ENCODE measurements at regions not wholly inside any gene's neighbourhood (a gene's known extent, or its start where the extent isn't known, plus 50 kb on each side); places are given as distances from the start of the nearest gene placed in this dataset.
"Not testable (repeated sequence)": the region's sequence is repeated elsewhere in the genome, so short reads cannot be mapped to it uniquely, and the experiment has no call there.

DNA sequence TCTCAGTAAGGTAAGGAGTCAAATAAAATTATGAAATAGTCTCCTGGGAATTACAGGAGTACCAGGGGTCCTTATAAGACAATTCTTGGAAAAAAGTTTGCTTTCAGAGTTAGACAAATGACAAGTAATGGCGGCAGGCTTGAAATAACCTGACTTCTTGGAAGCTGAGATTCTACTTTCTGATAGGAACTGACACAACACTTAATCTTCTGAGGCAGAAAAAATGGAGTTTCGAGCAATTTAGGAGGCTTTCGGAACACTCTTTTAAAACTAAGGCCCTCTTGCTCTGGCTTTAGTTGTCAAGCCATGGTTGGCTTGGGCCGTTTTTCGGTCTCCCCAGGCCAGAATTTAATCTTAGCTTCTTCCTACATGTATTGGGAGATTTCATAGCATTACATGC is 260.0 kb downstream of the GATA3 start:
- Histone ChIP-seq H3K4me1 (peaks cover 0 to 4% (median 0%) of the 10 kb centered on the region in 3 donors), H3K36me3 (no peaks in the 10 kb centered on the region), H3K27ac (no peak overlapping the region), H3K27me3 (peaks cover 0 to 12% (median 0%) of the 10 kb centered on the region in 4 donors), H3K9me3 (no peaks in the 10 kb centered on the region), H3K4me3 (no peak overlapping the region)
- intact Hi-C loops (cut with DNase I): no loop called here
- no peak for TF ChIP-seq POLR2A (IDR thresholded peaks at IDR 0.05)
- TF ChIP-seq, protein P1, sequence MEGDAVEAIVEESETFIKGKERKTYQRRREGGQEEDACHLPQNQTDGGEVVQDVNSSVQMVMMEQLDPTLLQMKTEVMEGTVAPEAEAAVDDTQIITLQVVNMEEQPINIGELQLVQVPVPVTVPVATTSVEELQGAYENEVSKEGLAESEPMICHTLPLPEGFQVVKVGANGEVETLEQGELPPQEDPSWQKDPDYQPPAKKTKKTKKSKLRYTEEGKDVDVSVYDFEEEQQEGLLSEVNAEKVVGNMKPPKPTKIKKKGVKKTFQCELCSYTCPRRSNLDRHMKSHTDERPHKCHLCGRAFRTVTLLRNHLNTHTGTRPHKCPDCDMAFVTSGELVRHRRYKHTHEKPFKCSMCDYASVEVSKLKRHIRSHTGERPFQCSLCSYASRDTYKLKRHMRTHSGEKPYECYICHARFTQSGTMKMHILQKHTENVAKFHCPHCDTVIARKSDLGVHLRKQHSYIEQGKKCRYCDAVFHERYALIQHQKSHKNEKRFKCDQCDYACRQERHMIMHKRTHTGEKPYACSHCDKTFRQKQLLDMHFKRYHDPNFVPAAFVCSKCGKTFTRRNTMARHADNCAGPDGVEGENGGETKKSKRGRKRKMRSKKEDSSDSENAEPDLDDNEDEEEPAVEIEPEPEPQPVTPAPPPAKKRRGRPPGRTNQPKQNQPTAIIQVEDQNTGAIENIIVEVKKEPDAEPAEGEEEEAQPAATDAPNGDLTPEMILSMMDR (IDR thresholded peaks at IDR 0.05): no peak
- WGBS, 2 donors: 81 to 86% methylated on average over 5 of the region's 5 CpGs
- no peak for DNase-seq

DNA sequence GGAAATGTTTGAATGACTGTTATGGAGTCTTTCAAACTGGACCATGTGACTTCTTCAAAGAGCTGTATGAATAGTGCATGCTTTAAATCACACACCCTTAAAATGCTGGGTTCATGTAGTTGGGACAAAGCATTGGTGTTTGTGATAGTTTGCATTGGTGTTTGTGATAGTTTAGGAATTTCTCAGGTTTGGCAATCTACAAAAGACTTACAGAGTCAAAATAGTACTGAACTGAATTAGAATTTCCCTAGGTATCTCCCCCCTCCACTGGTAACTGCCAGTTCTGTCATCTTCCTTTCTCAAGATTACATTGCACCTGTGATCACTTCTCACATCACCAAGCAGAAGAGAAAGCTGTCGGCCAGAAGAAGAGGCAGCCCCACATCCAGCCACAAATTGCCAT is 261.1 kb downstream of the GATA3 start:
- 27 to 57% methylated on average over 1 of the region's 1 CpG for WGBS, 2 donors
- H3K4me1 ChIP-seq: peaks cover 0 to 4% (median 0%) of the 10 kb centered on the region in 3 donors
- no peaks in the 10 kb centered on the region for H3K9me3 ChIP-seq

DNA sequence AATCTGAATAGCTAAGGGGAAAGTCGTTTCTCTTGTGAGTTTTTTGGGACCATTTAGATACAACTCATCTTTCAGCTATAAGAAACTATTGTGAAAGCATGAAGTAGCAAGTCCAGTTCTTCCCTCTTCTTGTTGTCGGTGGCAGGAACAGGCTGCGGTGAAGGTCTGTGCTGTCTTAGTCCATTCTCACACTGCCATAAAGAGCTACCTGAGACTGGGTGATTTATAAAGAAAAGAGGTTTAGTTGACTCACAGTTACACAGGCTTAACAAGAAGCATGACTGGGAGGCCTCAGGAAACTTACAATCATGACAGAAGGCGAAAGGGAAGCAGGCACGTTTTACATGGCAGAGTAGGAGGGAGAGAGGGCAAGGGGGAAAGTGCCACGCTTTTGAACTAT is 261.8 kb downstream of the GATA3 start:
- Histone ChIP-seq H3K4me3 (no peak overlapping the region), H3K4me1 (peaks cover 0 to 4% (median 0%) of the 10 kb centered on the region in 3 donors), H3K27me3 (peaks cover 0 to 17% (median 0%) of the 10 kb centered on the region in 4 donors), H3K27ac (no peak overlapping the region), H3K9me3 (no peaks in the 10 kb centered on the region), H3K36me3 (no peaks in the 10 kb centered on the region)
- TF ChIP-seq POLR2A (IDR thresholded peaks at IDR 0.05): no peak
- TF ChIP-seq, protein P1 (IDR thresholded peaks at IDR 0.05): no peak
- no peak for DNase-seq
- WGBS, 2 donors: 76 to 82% methylated on average over 6 of the region's 6 CpGs
- intact Hi-C loops (cut with DNase I): no loop called here

More for the DNA sequence above, 261.1 kb downstream of the GATA3 start:
- Histone ChIP-seq H3K4me3 (no peak overlapping the region), H3K27ac (no peak overlapping the region), H3K27me3 (peaks cover 0 to 22% (median 0%) of the 10 kb centered on the region in 4 donors), H3K36me3 (no peaks in the 10 kb centered on the region)
- no peak for DNase-seq
- intact Hi-C loops (cut with DNase I): no loop called here
- TF ChIP-seq, protein P1 (IDR thresholded peaks at IDR 0.05): no peak
- TF ChIP-seq POLR2A (IDR thresholded peaks at IDR 0.05): no peak

DNA sequence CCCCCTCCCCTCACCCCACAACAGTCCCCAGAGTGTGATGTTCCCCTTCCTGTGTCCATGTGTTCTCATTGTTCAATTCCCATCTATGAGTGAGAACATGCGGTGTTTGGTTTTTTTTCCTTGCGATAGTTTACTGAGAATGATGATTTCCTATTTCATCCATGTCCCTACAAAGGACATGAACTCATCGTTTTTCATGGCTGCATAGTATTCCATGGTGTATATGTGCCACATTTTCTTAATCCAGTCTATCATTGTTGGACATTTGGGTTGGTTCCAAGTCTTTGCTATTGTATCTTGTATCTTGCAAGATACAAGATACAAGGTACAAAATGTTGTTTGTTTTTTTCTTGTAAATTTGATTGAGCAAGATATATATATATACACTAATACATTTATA is 263.9 kb downstream of the GATA3 start:
- DNase-seq; intact Hi-C loops (cut with DNase I): not testable (repeated sequence)

DNA sequence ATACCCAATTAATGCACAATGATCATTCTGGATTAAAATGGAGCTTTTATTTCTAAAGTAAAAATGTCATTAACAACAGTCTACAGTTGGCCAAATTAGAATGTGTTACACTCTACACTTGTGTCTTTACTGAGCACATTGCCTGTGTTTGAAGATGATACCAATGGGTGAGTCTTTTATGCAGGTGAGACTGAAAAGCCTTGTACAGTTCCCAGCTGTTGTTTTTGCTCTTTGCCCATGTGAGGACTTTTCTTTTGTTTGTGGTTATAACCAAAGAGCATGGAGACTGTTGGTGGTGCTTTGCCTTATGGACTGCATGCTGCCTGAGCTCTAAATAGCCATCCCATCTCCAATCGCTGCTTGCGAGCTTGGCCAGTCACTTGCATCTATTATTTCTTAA is 264.5 kb downstream of the GATA3 start:
- Histone ChIP-seq H3K27ac (no peak overlapping the region), H3K36me3 (no peaks in the 10 kb centered on the region), H3K4me3 (no peak overlapping the region), H3K9me3 (no peaks in the 10 kb centered on the region), H3K4me1 (no peaks in the 10 kb centered on the region), H3K27me3 (peaks cover 0 to 15% (median 0%) of the 10 kb centered on the region in 4 donors)
- 97 to 100% methylated on average over 2 of the region's 2 CpGs for WGBS, 2 donors
- DNase-seq: no peak
- no peak for TF ChIP-seq POLR2A (IDR thresholded peaks at IDR 0.05)
- TF ChIP-seq, protein P1 (IDR thresholded peaks at IDR 0.05): no peak
- intact Hi-C loops (cut with DNase I): no loop called here

More for the DNA sequence above, 263.9 kb downstream of the GATA3 start:
- not testable (repeated sequence) for H3K36me3 ChIP-seq, H3K4me1 ChIP-seq, H3K27ac ChIP-seq, H3K9me3 ChIP-seq, H3K4me3 ChIP-seq
- H3K27me3 ChIP-seq: peaks cover 0 to 15% (median 0%) of the 10 kb centered on the region in 4 donors
- WGBS, 2 donors: 85 to 90% methylated on average over 2 to 3 of the region's 3 CpGs

DNA sequence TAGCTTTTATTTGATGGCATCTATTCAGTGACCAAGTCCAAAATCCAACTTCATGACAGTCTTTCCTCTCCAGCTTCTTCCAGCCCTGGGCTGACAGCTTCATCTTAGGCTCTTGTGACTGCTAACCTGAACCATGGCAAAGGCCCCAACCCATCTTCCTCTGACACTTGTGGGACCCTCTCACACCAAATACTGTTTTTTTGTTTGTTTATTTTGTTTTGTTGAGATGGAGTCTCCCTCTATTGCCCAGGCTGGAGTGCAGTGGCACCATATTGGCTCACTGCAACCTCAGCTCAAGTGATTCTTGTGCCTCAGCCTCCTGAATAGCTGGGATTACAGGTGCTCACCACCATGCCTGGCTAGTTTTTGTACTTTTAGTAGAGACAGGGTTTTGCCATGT is 265.2 kb downstream of the GATA3 start:
- intact Hi-C loops (cut with DNase I): no loop called here
- H3K27me3 ChIP-seq: peaks cover 0 to 15% (median 0%) of the 10 kb centered on the region in 4 donors
- no peak overlapping the region for H3K27ac ChIP-seq
- H3K9me3 ChIP-seq: no peaks in the 10 kb centered on the region
- no peak for DNase-seq
- H3K4me1 ChIP-seq: no peaks in the 10 kb centered on the region
- TF ChIP-seq, protein P1 (IDR thresholded peaks at IDR 0.05): no peak
- H3K4me3 ChIP-seq: no peak overlapping the region
- no peaks in the 10 kb centered on the region for H3K36me3 ChIP-seq

Measured in esophagus squamous epithelium (tissue), 5 donors.